Activated naive CD4-positive, alpha-beta T cell treated with anti-CD3 and anti-CD28 coated beads for 36 hours (primary cell): ENCODE measurements at regions not wholly inside any gene's neighbourhood (a gene's known extent, or its start where the extent isn't known, plus 50 kb on each side); places are given as distances from the start of the nearest gene placed in this dataset.
A peak's percentile ranks its signal among the peaks of the same experiment; 100 is the strongest.
"Not testable (repeated sequence)": the region's sequence is repeated elsewhere in the genome, so short reads cannot be mapped to it uniquely, and the experiment has no call there.

Experiments
- CTCF ChIA-PET: fragments of 350-600 bp; sonication (Branson Sonifier 250); formaldehyde crosslinking; loops from one replicate; lab custom pipeline; 2021; ENCODE audit warnings: antibody characterized with exemption; lab: Charles Lee
- DNase-seq: peaks from one replicate; pipeline ENCODE4 v3.0.0-alpha.2; 2020
- H3K27ac Mint-ChIP-seq: one replicate; pipeline ENCODE4 v1.8.0; 2021; ENCODE audit warnings: mild to moderate bottlenecking, mixed read lengths
- H3K27me3 Mint-ChIP-seq: one replicate; pipeline ENCODE4 v1.8.0; 2021; ENCODE audit warnings: low read depth, mixed read lengths
- H3K36me3 Mint-ChIP-seq: one replicate; pipeline ENCODE4 v1.8.0; 2021; ENCODE audit warnings: low read depth, mixed read lengths
- H3K4me1 Mint-ChIP-seq: one replicate; pipeline ENCODE4 v1.8.0; 2021; ENCODE audit warnings: low read depth, mixed read lengths
- H3K4me3 Mint-ChIP-seq: one replicate; pipeline ENCODE4 v1.8.0; 2021; ENCODE audit warnings: mild to moderate bottlenecking, moderate library complexity, mixed read lengths
- H3K9me3 Mint-ChIP-seq: one replicate; pipeline ENCODE4 v1.8.0; 2021; ENCODE audit warnings: mixed read lengths
- intact Hi-C: fragments of 100-400 bp; cut with micrococcal nuclease; formaldehyde crosslinking; loops from one replicate; pipeline ENCODE4 v1.15.1; 2023

GRCh38 chr7:112540839-112541577 is 60.2 kb downstream of the LSMEM1 start:
- no peaks in the 10 kb centered on the region for H3K4me1 Mint-ChIP-seq
- CTCF ChIA-PET = interaction anchor here (0.7 kb wide), 1 partner anchor 650 kb away, joined by 5 read pairs; no protein-coding TSS in a partner anchor
- DNase-seq = no peak
- H3K36me3 Mint-ChIP-seq = no peaks in the 10 kb centered on the region
- H3K9me3 Mint-ChIP-seq = peaks cover 2% of the 10 kb centered on the region
- intact Hi-C loops = no loop called here
- H3K27ac Mint-ChIP-seq = no peak overlapping the region
- no peak overlapping the region for H3K4me3 Mint-ChIP-seq
- peaks cover 15% of the 10 kb centered on the region for H3K27me3 Mint-ChIP-seq

GRCh38 chr7:112546723-112547513 is 66.1 kb downstream of the LSMEM1 start:
- no peaks in the 10 kb centered on the region for H3K36me3 Mint-ChIP-seq
- no peak overlapping the region for H3K4me3 Mint-ChIP-seq
- no peaks in the 10 kb centered on the region for H3K4me1 Mint-ChIP-seq
- no peak overlapping the region for H3K27ac Mint-ChIP-seq
- no peaks in the 10 kb centered on the region for H3K9me3 Mint-ChIP-seq
- intact Hi-C loops = no loop called here
- no peak for DNase-seq
- CTCF ChIA-PET = no interaction called here
- peaks cover 16% of the 10 kb centered on the region for H3K27me3 Mint-ChIP-seq

- no peak for DNase-seq
- Mint-ChIP-seq H3K27me3 (peaks cover 16% of the 10 kb centered on the region), H3K4me3 (no peak overlapping the region), H3K36me3 (no peaks in the 10 kb centered on the region), H3K9me3 (no peaks in the 10 kb centered on the region), H3K27ac (no peak overlapping the region), H3K4me1 (no peaks in the 10 kb centered on the region)
- CTCF ChIA-PET = no interaction called here
- intact Hi-C loops = no loop called here
Measured at GRCh38 chr7:112547916-112548315, 67.1 kb downstream of the LSMEM1 start.

- DNase-seq = peak; percentile 39
- peaks cover 11% of the 10 kb centered on the region for H3K27me3 Mint-ChIP-seq
- intact Hi-C loops = loop anchor here (1.0 to 5.0 kb wide), 7 partner anchors 319 to 1160 kb away; no protein-coding TSS in a partner anchor
- H3K9me3 Mint-ChIP-seq = no peaks in the 10 kb centered on the region
- H3K4me3 Mint-ChIP-seq = no peak overlapping the region
- H3K4me1 Mint-ChIP-seq = no peaks in the 10 kb centered on the region
- CTCF ChIA-PET = interaction anchor here (0.5 to 2.8 kb wide), 17 partner anchors 11 to 875 kb away, joined by 3 to 27 read pairs (median 4); no protein-coding TSS in a partner anchor
- no peaks in the 10 kb centered on the region for H3K36me3 Mint-ChIP-seq
- no peak overlapping the region for H3K27ac Mint-ChIP-seq
Measured at GRCh38 chr7:112550468-112551060, 69.8 kb downstream of the LSMEM1 start.

- not testable (repeated sequence) for H3K4me3 Mint-ChIP-seq, DNase-seq, H3K36me3 Mint-ChIP-seq, H3K27ac Mint-ChIP-seq, H3K9me3 Mint-ChIP-seq, H3K27me3 Mint-ChIP-seq, H3K4me1 Mint-ChIP-seq
- CTCF ChIA-PET = interaction anchor here (2.8 kb wide), 1 partner anchor 871 kb away, joined by 27 read pairs; no protein-coding TSS in a partner anchor
- intact Hi-C loops = loop anchor here (2.0 to 5.0 kb wide), 2 partner anchors 737 to 1146 kb away; no protein-coding TSS in a partner anchor
Measured at GRCh38 chr7:112551521-112551920, 70.7 kb downstream of the LSMEM1 start.

- peaks cover 1% of the 10 kb centered on the region for H3K27me3 Mint-ChIP-seq
- no peak for DNase-seq
- no peaks in the 10 kb centered on the region for H3K9me3 Mint-ChIP-seq
- CTCF ChIA-PET = no interaction called here
- H3K4me3 Mint-ChIP-seq = no peak overlapping the region
- no peaks in the 10 kb centered on the region for H3K36me3 Mint-ChIP-seq
- intact Hi-C loops = loop anchor here (5.0 kb wide), 1 partner anchor 1143 kb away; no protein-coding TSS in a partner anchor
- H3K27ac Mint-ChIP-seq = no peak overlapping the region
- peaks cover 14% of the 10 kb centered on the region for H3K4me1 Mint-ChIP-seq
Measured at GRCh38 chr7:112554591-112554990, 73.8 kb downstream of the LSMEM1 start.

GRCh38 chr7:112556633-112557032 is 75.8 kb downstream of the LSMEM1 start:
- intact Hi-C loops = loop anchor here (1.0 to 5.0 kb wide), 4 partner anchors 46 to 566 kb away; a partner anchor contains a TSS
- no peaks in the 10 kb centered on the region for H3K27me3 Mint-ChIP-seq
- peak; percentile 43 for DNase-seq
- H3K9me3 Mint-ChIP-seq = no peaks in the 10 kb centered on the region
- H3K36me3 Mint-ChIP-seq = no peaks in the 10 kb centered on the region
- H3K4me1 Mint-ChIP-seq = peaks cover 14% of the 10 kb centered on the region
- CTCF ChIA-PET = interaction anchor here (0.6 to 1.0 kb wide), 3 partner anchors 15 to 864 kb away, joined by 3 to 5 read pairs (median 3); no protein-coding TSS in a partner anchor
- H3K27ac Mint-ChIP-seq = no peak overlapping the region
- no peak overlapping the region for H3K4me3 Mint-ChIP-seq

GRCh38 chr7:112566442-112567324 is 85.9 kb downstream of the LSMEM1 start:
- Mint-ChIP-seq H3K27ac (no peak overlapping the region), H3K9me3 (no peaks in the 10 kb centered on the region), H3K4me3 (no peak overlapping the region), H3K4me1 (no peaks in the 10 kb centered on the region), H3K36me3 (no peaks in the 10 kb centered on the region), H3K27me3 (peaks cover 4% of the 10 kb centered on the region)
- intact Hi-C loops = no loop called here
- DNase-seq = no peak
- CTCF ChIA-PET = no interaction called here

- no peak for DNase-seq
- Mint-ChIP-seq H3K27ac (no peak overlapping the region), H3K27me3 (peaks cover 4% of the 10 kb centered on the region), H3K9me3 (no peaks in the 10 kb centered on the region), H3K4me3 (no peak overlapping the region), H3K4me1 (peaks cover 5% of the 10 kb centered on the region), H3K36me3 (no peaks in the 10 kb centered on the region)
- CTCF ChIA-PET = interaction anchor here (0.7 kb wide), 1 partner anchor 407 kb away, joined by 4 read pairs; no protein-coding TSS in a partner anchor
- intact Hi-C loops = no loop called here
Measured at GRCh38 chr7:112567388-112567787, 86.6 kb downstream of the LSMEM1 start.

GRCh38 chr7:112571852-112572607 is 91.2 kb downstream of the LSMEM1 start:
- Mint-ChIP-seq H3K27me3 (no peaks in the 10 kb centered on the region), H3K9me3 (peaks cover 4% of the 10 kb centered on the region), H3K4me1 (peaks cover 12% of the 10 kb centered on the region), H3K36me3 (no peaks in the 10 kb centered on the region), H3K4me3 (no peak overlapping the region), H3K27ac (no peak overlapping the region)
- CTCF ChIA-PET = interaction anchor here (0.5 to 0.9 kb wide), 2 partner anchors 16 to 298 kb away, joined by 3 read pairs; no protein-coding TSS in a partner anchor
- intact Hi-C loops = loop anchor here (5.0 kb wide), 1 partner anchor 295 kb away; no protein-coding TSS in a partner anchor
- DNase-seq = peak; percentile 20
